NCI-H748 (cell line): ENCODE measurements at regions not wholly inside any gene's neighbourhood (a gene's known extent, or its start where the extent isn't known, plus 50 kb on each side); places are given as distances from the start of the nearest gene placed in this dataset.
"Not testable (repeated sequence)": the region's sequence is repeated elsewhere in the genome, so short reads cannot be mapped to it uniquely, and the experiment has no call there.

ENCODE experiments used
- DNase-seq: peaks from one replicate; lab custom pipeline; 2025; ENCODE audit not compliant: unreplicated experiment; lab: John Stamatoyannopoulos, UW

DNA sequence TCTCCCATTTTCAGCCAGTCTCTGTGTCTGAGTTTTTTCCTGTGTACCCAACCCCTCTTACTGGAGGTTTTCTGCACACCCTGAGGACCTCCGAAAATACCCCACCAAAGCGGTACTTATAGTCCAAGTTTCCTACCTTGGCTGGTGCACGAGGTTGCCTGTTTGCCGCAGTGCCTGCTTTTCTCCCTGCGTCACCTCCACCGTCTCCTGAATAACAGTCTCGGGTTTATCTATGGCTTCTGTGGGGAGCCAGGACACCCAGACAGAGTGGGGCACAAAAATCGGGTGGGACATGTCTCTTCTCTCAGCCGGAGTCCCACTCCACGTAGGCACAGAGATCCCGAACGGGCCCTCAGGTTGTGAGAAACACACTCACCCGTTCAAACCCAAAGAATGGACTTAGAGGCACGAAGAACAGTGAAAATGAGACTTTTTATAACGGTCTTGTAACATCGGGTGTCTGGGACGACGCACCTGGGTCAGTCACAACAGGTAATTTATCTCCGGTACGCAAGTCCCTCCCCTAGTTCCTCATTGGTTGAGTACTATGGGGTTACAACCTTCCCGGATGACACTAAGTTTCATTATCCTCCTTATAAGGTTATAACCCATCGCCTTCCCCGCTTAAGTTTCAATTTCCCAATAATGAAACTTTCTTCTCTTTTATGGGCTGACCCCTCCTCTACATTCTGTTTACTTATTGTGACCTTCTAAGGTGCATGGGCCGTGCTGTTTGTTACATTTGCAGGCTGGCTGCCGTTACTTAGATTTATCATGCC lies 970.2 kb upstream of the COX7C start:
- no peak for DNase-seq

- no peak for DNase-seq
These were observed 969.2 kb upstream of the COX7C start for GRCh38 chr5:85648495-85648894.

GRCh38 chr5:85651731-85652130 lies 966.0 kb upstream of the COX7C start:
- no peak for DNase-seq

DNA sequence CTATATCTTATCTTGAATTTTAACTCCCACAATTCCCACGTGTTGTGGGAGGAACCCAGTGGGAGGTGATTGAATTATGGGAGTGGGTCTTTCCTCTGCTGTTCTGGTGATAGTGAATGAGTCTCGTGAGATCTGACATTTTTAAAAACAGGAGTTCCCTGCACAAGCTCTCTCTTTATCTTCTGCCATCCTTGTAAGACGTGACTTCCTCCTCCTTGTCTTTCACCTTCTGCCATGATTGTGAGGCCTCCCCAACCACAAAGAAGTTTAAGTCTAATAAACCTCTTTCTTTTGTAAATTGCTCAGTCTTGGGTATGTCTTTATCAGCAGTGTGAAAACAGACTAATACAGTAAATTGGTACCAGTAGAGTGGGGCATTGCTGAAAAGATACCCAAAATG lies 963.6 kb upstream of the COX7C start:
- DNase-seq, result not testable (repeated sequence)

GRCh38 chr5:85656050-85656449 lies 961.7 kb upstream of the COX7C start:
- no peak for DNase-seq

GRCh38 chr5:85657328-85657727 lies 960.4 kb upstream of the COX7C start:
- DNase-seq, result not testable (repeated sequence)

- DNase-seq, result peak; percentile 39
These were observed 954.6 kb upstream of the COX7C start for GRCh38 chr5:85662969-85663707.

DNA sequence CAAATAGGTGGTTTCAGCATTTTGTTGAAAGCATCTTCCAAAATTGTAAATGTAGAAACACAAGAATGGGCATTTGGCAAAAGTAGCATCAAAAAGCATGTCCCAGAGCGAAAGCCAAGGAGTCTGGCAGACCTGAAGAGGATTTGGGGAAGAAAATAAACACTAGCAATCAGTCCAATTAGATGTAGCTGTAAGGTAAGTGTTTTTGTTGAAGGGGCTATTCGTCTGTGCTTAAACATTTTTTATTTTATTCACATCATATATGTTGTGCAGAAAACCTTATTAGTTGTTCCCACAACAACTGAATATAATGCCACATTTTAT lies 954.1 kb upstream of the COX7C start:
- DNase-seq, result peak; percentile 39

DNA sequence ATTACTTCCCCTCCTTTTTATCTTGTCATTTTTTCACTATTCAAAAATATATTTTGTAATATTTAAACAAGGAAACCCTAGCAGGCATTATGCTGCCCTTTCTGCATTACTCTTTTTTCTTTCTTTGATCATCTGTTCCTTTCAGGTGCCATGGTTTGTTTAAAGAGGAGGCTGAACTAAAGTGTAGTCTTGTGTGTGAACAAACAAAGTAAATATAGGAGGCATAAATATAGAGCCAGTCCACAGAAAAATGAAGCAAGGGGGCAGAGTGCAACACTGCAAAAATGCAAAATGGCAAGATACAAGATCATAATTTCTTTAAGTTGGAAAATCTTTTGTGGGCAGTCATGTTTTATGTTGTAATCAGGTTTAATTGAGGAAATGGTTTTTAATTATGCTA lies 947.3 kb upstream of the COX7C start:
- peak; percentile 81 for DNase-seq

DNA sequence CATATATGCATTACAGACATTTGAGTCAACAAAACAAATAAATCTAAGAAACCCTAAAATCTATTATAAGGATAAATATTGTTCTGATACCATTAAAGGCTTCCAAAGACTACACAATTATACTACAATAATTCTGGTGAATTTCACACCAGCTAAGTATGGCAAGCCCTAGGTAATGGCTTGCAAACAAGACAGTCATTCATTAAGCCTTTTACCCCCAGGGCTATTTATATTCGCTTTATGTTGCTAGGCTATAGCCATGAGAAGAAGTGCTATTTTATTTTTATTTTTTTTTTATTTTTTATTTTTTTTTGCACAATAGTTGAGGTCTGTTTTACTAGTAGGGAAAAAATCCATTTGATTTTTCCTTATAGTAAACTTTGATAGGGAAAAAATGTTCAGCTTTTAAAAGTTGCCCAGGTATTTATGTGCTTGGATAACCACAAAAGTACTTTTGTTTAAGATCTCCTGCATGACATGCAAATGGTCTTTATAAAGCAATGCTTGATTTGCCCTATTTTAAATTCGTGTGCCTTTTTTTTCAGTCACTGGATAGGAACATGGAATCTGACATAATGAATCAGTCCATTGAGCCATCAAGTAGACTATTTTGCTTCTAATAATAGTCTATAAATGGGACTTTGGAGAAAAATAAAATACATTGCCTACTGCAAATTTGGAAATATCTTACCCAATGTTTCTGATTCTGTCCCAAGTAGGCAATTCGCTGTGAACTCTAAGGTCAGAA lies 946.3 kb upstream of the COX7C start:
- peak; percentile 90 for DNase-seq

- DNase-seq, result no peak
These were observed 935.9 kb upstream of the COX7C start for GRCh38 chr5:85681871-85682270.

DNA sequence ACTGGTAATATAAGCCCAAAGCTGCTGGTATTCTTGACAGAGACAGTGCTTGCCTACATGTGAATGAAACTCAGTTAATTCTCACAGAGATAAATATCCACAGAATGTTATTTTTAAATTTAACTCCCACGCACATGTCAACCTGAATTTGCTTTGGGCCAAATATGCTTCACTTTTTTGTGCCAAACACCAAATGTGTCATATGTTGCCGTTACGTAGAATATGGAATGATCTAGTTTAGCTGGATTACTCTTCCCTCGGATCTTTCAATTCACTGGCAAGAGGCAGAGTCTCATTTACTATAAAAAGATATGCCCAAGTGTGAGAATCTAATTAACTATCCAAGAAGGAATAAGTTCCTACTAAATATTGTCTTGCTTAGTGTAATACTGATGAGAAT lies 933.4 kb upstream of the COX7C start:
- no peak for DNase-seq

- no peak for DNase-seq
These were observed 914.4 kb upstream of the COX7C start for GRCh38 chr5:85703296-85703695.

- no peak for DNase-seq
These were observed 908.0 kb upstream of the COX7C start for GRCh38 chr5:85709728-85710127.

DNA sequence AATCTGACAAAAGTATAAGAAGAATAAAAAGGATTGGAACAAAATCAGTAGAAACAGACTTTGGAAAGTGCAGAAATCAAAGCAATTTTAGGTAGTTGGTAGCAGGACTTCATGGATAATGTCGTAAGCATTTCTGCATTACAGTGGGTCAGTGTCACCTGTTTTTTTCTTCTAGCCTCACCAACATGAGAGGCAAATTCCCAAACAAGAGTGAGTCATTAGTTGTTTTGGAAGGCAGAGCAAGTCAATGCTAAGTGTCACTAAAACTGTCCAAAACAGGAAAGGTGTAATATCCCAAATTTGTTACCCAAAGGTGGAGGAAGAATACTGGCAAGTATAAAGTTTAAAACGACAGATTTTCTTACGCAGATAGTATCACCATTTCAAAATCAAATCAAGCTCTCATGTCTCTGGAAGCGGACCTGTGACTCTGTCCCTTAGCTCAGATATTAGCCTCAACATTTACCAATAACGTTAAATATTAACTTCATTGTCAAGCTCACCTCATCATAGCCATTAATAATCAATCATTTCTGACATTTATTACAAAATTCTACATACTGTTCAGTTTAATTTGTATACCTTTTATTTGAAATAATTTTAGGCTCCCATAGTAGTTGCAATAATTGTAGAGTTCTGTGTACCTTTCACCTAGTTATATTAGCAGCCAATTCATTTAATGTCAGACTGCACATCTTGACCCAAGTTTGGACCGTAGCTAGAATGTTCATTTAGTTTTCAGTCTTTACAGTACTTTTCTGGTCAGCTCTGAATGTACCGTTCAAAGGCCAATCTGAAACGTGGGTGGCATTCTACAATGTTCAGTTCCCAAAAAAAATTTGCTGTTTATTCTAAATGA lies 901.2 kb upstream of the COX7C start:
- DNase-seq, result no peak

- no peak for DNase-seq
These were observed 900.6 kb upstream of the COX7C start for GRCh38 chr5:85717203-85717563.

DNA sequence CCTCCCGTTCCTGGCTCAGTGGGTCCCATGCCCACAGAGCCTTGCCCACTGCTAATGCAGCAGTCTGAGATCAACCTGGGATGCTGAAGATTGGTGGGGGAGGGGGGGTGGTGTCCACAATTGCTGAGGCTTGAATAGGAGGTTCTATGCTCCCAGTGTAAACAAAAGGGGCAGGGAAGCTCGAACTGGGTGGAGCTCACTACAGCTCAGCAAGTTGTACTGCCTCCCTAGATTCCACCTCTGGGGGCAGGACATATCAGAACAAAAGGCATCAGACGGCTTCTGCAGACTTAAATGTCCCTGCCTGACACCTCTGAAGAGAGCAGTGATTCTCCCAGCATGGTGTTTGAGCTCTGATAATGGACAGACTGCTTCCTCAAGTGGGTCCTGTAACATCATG lies 885.6 kb upstream of the COX7C start:
- no peak for DNase-seq

- no peak for DNase-seq
These were observed 875.8 kb upstream of the COX7C start for GRCh38 chr5:85741972-85742371.

- DNase-seq, result no peak
These were observed 857.2 kb upstream of the COX7C start for GRCh38 chr5:85760519-85760918.

DNA sequence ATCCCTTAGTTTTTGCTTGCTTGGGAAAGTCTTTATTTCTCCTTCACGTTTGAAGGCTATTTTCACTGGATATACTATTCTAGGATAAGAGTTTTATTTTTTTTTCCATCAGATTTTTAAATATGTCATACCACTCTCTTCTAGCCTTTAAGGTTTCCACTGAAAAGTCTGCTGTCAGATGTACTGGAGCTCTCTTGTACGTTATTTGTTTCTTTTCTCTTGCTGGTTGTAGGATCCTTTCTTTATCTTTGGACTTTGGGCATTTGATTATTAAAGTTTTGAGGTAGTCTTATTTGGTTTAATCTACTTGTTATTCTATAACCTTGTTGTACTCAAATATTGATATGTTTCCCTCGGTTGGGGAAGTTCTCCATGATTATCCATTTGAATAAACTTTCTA lies 848.4 kb upstream of the COX7C start:
- DNase-seq, result no peak

DNA sequence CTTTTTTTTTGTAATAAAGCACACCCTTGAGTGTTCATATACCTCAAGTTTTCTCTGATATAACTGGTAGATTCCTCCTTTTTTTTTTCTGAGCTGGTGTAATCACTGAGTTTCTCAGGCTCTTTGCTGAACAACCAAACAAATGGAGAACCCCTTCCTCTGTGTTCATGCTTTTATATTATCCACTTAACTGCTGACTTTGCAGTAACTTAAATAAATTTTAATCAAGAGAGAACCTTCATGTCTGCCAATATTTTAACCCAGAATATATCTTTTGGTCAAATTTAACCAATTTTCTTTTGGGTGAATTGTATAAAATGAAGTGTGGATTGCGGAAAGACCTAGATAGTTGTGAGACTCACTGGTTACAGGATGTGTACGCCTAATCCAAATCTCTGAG lies 833.0 kb upstream of the COX7C start:
- no peak for DNase-seq
